ENCODE measurements at regions not wholly inside any gene's neighbourhood (a gene's known extent, or its start where the extent isn't known, plus 50 kb on each side); places are given as distances from the start of the nearest gene placed in this dataset.

DNA sequence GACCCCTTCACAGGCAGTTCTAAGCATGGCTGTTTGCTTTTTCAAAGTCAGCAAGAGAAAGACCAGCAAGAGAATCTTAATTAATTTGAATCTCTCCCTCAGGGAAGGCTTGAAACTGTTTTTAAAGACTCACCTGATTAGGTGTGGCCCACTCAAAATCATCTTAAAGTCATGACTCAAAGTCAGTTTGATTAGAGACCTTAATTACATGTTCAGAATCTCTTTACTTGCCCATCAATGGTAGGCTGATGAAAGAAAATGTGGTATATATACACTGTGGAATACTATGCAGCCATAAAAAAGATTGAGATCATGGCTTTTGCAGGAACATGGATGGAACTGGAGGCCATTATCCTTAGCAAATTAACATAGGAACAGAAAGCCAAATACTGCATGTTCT, 247.5 kb upstream of the PRKX start:
- DNase-seq (ENCODE audit: low read depth, low spot score) (no peak), FAIRE-seq (no peak), ATAC-seq (no peak)
- in situ Hi-C loops (cut with MboI) (no loop called here), intact Hi-C loops (cut with micrococcal nuclease; ENCODE audit: unreplicated experiment) (loop anchor here (5.0 kb wide), 1 partner anchor 586 kb away; no protein-coding TSS in a partner anchor)
- ChIA-PET SMC1A (ENCODE audit: uncharacterized antibody, unreplicated experiment) (no interaction called here), POLR2A (no interaction called here), RAD21 (ENCODE audit: unreplicated experiment) (no interaction called here), CTCF (no interaction called here)
- no peaks in the 10 kb centered on the region for H3K4me1 ChIP-seq (ENCODE audit: control insufficient read depth, insufficient read depth, low read length)
- H3K27ac ChIP-seq (ENCODE audit: control insufficient read depth, insufficient read depth), result no peak overlapping the region
- no peak overlapping the region for H3K4me3 ChIP-seq
- no peaks in the 10 kb centered on the region for H4K20me1 ChIP-seq (ENCODE audit: control insufficient read depth, insufficient read depth)
- H3K79me2 ChIP-seq (ENCODE audit: control insufficient read depth, insufficient read depth, low read length), result no peaks in the 10 kb centered on the region
- H3K9ac ChIP-seq (ENCODE audit: control insufficient read depth, insufficient read depth, low read length), result no peak overlapping the region
- no peaks in the 10 kb centered on the region for H3K9me3 ChIP-seq (replicated peaks; ENCODE audit: control insufficient read depth, insufficient read depth, low read length)
- H3K27me3 ChIP-seq (replicated peaks in 1 of 2; ENCODE audit: control insufficient read depth in 2 of 2, insufficient read depth in 2 of 2, low read length in 1 of 2), result no peaks in the 10 kb centered on the region
- no peaks in the 10 kb centered on the region for H3K36me3 ChIP-seq (ENCODE audit: control insufficient read depth in 2 of 2, insufficient read depth in 2 of 2, low read length in 1 of 2)
- BruUV-seq (replicated peaks), result no TSS peak
- no peak overlapping the region for H3K4me2 ChIP-seq (ENCODE audit: control insufficient read depth, insufficient read depth)
- no peak overlapping the region for H2AFZ ChIP-seq (ENCODE audit: control insufficient read depth, low read depth, low read length)
- TF ChIP-seq E4F1 (IDR thresholded peaks at IDR 0.05; ENCODE audit: borderline replicate concordance, partially characterized antibody) (no peak), ZNF274 (IDR thresholded peaks at IDR 0.05; ENCODE audit: insufficient read depth, insufficient read length) (no peak), CREB1 (IDR thresholded peaks at IDR 0.05; ENCODE audit: low read depth) (no peak), ZBTB33 (IDR thresholded peaks at IDR 0.05) (no peak), TBL1XR1 (IDR thresholded peaks at IDR 0.05; ENCODE audit: low read depth, low read length) (no peak), NBN (IDR thresholded peaks at IDR 0.05) (no peak), ZNF592 (IDR thresholded peaks at IDR 0.05) (no peak), HDAC2 (IDR thresholded peaks at IDR 0.05) (no peak), E2F8 (IDR thresholded peaks at IDR 0.05; ENCODE audit: low read depth, partially characterized antibody) (no peak), POLR2A (IDR thresholded peaks at IDR 0.05; ENCODE audit: low read depth, low read length) (no peak), PAX5 (IDR thresholded peaks at IDR 0.05; ENCODE audit: borderline replicate concordance, low read depth, low read length) (no peak)
- TF ChIP-seq, protein P1, sequence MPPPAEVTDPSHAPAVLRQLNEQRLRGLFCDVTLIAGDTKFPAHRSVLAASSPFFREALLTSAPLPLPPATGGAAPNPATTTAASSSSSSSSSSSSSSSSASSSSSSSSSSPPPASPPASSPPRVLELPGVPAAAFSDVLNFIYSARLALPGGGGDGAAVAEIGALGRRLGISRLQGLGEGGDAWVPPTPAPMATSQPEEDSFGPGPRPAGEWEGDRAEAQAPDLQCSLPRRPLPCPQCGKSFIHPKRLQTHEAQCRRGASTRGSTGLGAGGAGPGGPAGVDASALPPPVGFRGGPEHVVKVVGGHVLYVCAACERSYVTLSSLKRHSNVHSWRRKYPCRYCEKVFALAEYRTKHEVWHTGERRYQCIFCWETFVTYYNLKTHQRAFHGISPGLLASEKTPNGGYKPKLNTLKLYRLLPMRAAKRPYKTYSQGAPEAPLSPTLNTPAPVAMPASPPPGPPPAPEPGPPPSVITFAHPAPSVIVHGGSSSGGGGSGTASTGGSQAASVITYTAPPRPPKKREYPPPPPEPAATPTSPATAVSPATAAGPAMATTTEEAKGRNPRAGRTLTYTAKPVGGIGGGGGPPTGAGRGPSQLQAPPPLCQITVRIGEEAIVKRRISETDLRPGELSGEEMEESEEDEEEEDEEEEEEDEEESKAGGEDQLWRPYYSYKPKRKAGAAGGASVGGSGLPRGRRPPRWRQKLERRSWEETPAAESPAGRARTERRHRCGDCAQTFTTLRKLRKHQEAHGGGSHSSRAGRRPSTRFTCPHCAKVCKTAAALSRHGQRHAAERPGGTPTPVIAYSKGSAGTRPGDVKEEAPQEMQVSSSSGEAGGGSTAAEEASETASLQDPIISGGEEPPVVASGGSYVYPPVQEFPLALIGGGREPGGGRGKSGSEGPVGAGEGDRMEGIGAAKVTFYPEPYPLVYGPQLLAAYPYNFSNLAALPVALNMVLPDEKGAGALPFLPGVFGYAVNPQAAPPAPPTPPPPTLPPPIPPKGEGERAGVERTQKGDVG (CRISPR knock-in tag; IDR thresholded peaks at IDR 0.05), result no peak

All from GM12878 (cell line).